WERI-Rb-1 (cell line): ENCODE measurements at regions not wholly inside any gene's neighbourhood (a gene's known extent, or its start where the extent isn't known, plus 50 kb on each side); places are given as distances from the start of the nearest gene placed in this dataset.

ENCODE experiments used
- DNase-seq: peaks from one replicate; pipeline ENCODE4 v3.0.0-alpha.2; 2020
- H3K27ac ChIP-seq: fragments of 250-450 bp; sonication (Bioruptor Pico); 2 replicates; pipeline ENCODE4 v1.5.1; 2020; ENCODE audit warnings: mild to moderate bottlenecking, moderate library complexity
- H3K27me3 ChIP-seq: fragments of 250-450 bp; sonication (Bioruptor Pico); 2 replicates; pipeline ENCODE4 v1.5.1; 2021; ENCODE audit warnings: mild to moderate bottlenecking, low read depth, moderate library complexity; ENCODE audit not compliant: insufficient read depth, severe bottlenecking
- H3K36me3 ChIP-seq: fragments of 250-450 bp; sonication (Bioruptor Pico); 2 replicates; pipeline ENCODE4 v1.5.1; 2020; ENCODE audit warnings: mild to moderate bottlenecking, moderate library complexity
- H3K4me3 ChIP-seq: 2 replicates; pipeline ENCODE4 v1.5.1; 2011; ENCODE audit warnings: low read depth, mild to moderate bottlenecking, control low read depth, low read length
- H3K9me3 ChIP-seq: fragments of 250-450 bp; sonication (Bioruptor Pico); 2 replicates; pipeline ENCODE4 v1.5.1; 2021; ENCODE audit warnings: mild to moderate bottlenecking, moderate library complexity; ENCODE audit not compliant: severe bottlenecking
- CTCF ChIP-seq: IDR thresholded peaks from 2 replicates; pipeline ENCODE4 v1.5.1; 2011; ENCODE audit warnings: low read depth, mild to moderate bottlenecking, control low read depth, inconsistent platforms, low read length

- H3K27me3 ChIP-seq = no peaks in the 10 kb centered on the region
- no peak overlapping the region for H3K4me3 ChIP-seq
- H3K27ac ChIP-seq = no peak overlapping the region
- no peaks in the 10 kb centered on the region for H3K36me3 ChIP-seq
- no peaks in the 10 kb centered on the region for H3K9me3 ChIP-seq
- no peak for DNase-seq
- TF ChIP-seq CTCF = no peak
These were observed 61.1 kb upstream of the BDNF start for GRCh38 chr11:27761356-27761755.

- no peak for DNase-seq
- H3K27ac ChIP-seq = no peak overlapping the region
- no peaks in the 10 kb centered on the region for H3K9me3 ChIP-seq
- no peaks in the 10 kb centered on the region for H3K36me3 ChIP-seq
- no peaks in the 10 kb centered on the region for H3K27me3 ChIP-seq
- H3K4me3 ChIP-seq = no peak overlapping the region
- no peak for TF ChIP-seq CTCF
These were observed 57.7 kb upstream of the BDNF start for GRCh38 chr11:27757953-27758352.

- no peak overlapping the region for H3K27ac ChIP-seq
- TF ChIP-seq CTCF = no peak
- no peaks in the 10 kb centered on the region for H3K36me3 ChIP-seq
- no peaks in the 10 kb centered on the region for H3K27me3 ChIP-seq
- no peak overlapping the region for H3K4me3 ChIP-seq
- no peak for DNase-seq
- H3K9me3 ChIP-seq = no peaks in the 10 kb centered on the region
These were observed 54.1 kb upstream of the BDNF start for GRCh38 chr11:27754035-27755017.
